ENCODE measurements at regions not wholly inside any gene's neighbourhood (a gene's known extent, or its start where the extent isn't known, plus 50 kb on each side); places are given as distances from the start of the nearest gene placed in this dataset.
A peak's percentile ranks its signal among the peaks of the same experiment; 100 is the strongest.
"Not testable (repeated sequence)": the region's sequence is repeated elsewhere in the genome, so short reads cannot be mapped to it uniquely, and the experiment has no call there.

- H3K27ac ChIP-seq (ENCODE audit: low read depth, low read length): no peak overlapping the region
- H3K9me3 ChIP-seq (ENCODE audit: control insufficient read depth, insufficient read depth, low read length): peaks cover 3% of the 10 kb centered on the region; the same call in 1 of the 2 replicates
- H3K9me2 ChIP-seq (replicated peaks; ENCODE audit: control insufficient read depth, low read length): no peaks in the 10 kb centered on the region
- H3K27me3 ChIP-seq (ENCODE audit: control insufficient read depth, low read length): no peaks in the 10 kb centered on the region
- H3K4me2 ChIP-seq (ENCODE audit: low read length): no peak overlapping the region
- H3K79me2 ChIP-seq (ENCODE audit: control insufficient read depth, low read length): no peaks in the 10 kb centered on the region
- H3K4me3 ChIP-seq (ENCODE audit: low read length): no peak overlapping the region
- TF ChIP-seq CTCF (IDR thresholded peaks at IDR 0.05; ENCODE audit: low read depth, low read length, poor library complexity, severe bottlenecking) (no peak), EZH2phosphoT487 (IDR thresholded peaks at IDR 0.05; ENCODE audit: borderline replicate concordance, low read length) (no peak)
- H3F3A ChIP-seq (ENCODE audit: control insufficient read depth, insufficient read depth): 0 out of 2 replicates have a peak, but pooled peaks cover 3% of the 10 kb centered on the region
- no peaks in the 10 kb centered on the region for H4K20me1 ChIP-seq (ENCODE audit: control insufficient read depth, insufficient read depth, low read depth, low read length)
- H3K4me1 ChIP-seq (ENCODE audit: control insufficient read depth, low read length): peaks cover 13% of the 10 kb centered on the region
- no peaks in the 10 kb centered on the region for H3K36me3 ChIP-seq (ENCODE audit: control insufficient read depth, low read length)
These were observed 113.6 kb upstream of the WSB1 start for GRCh38 chr17:27180322-27180721.

- not testable (repeated sequence) for H3K27me3 ChIP-seq (ENCODE audit: control insufficient read depth, low read length); H3K79me2 ChIP-seq (ENCODE audit: control insufficient read depth, low read length); H3K4me2 ChIP-seq (ENCODE audit: low read length); H3K9me3 ChIP-seq (ENCODE audit: control insufficient read depth, insufficient read depth, low read length); H3K9me2 ChIP-seq (replicated peaks; ENCODE audit: control insufficient read depth, low read length); H3F3A ChIP-seq (ENCODE audit: control insufficient read depth, insufficient read depth); H3K36me3 ChIP-seq (ENCODE audit: control insufficient read depth, low read length); H4K20me1 ChIP-seq (ENCODE audit: control insufficient read depth, insufficient read depth, low read depth, low read length); H3K4me3 ChIP-seq (ENCODE audit: low read length)
- Histone ChIP-seq H3K27ac (ENCODE audit: low read depth, low read length) (0 out of 2 replicates have a peak overlapping the region, but pooled peaks have one; percentile 32), H3K4me1 (ENCODE audit: control insufficient read depth, low read length) (peaks cover 13% of the 10 kb centered on the region)
These were observed 112.5 kb upstream of the WSB1 start for GRCh38 chr17:27181379-27181925.

- no peaks in the 10 kb centered on the region for H3K36me3 ChIP-seq (ENCODE audit: control insufficient read depth, low read length)
- no peak overlapping the region for H3K4me3 ChIP-seq (ENCODE audit: low read length)
- H3K79me2 ChIP-seq (ENCODE audit: control insufficient read depth, low read length): no peaks in the 10 kb centered on the region
- H3K4me1 ChIP-seq (ENCODE audit: control insufficient read depth, low read length): peaks cover 13% of the 10 kb centered on the region
- no peak overlapping the region for H3K4me2 ChIP-seq (ENCODE audit: low read length)
- H3F3A ChIP-seq (ENCODE audit: control insufficient read depth, insufficient read depth): 0 out of 2 replicates have a peak, but pooled peaks cover 3% of the 10 kb centered on the region
- no peaks in the 10 kb centered on the region for H3K9me2 ChIP-seq (replicated peaks; ENCODE audit: control insufficient read depth, low read length)
- H4K20me1 ChIP-seq (ENCODE audit: control insufficient read depth, insufficient read depth, low read depth, low read length): no peaks in the 10 kb centered on the region
- TF ChIP-seq CTCF (IDR thresholded peaks at IDR 0.05; ENCODE audit: low read depth, low read length, poor library complexity, severe bottlenecking): no peak
- no peak for TF ChIP-seq EZH2phosphoT487 (IDR thresholded peaks at IDR 0.05; ENCODE audit: borderline replicate concordance, low read length)
- no peak overlapping the region for H3K27ac ChIP-seq (ENCODE audit: low read depth, low read length)
- H3K9me3 ChIP-seq (ENCODE audit: control insufficient read depth, insufficient read depth, low read length): peaks cover 3% of the 10 kb centered on the region; the same call in 1 of the 2 replicates
- H3K27me3 ChIP-seq (ENCODE audit: control insufficient read depth, low read length): no peaks in the 10 kb centered on the region
These were observed 112.0 kb upstream of the WSB1 start for GRCh38 chr17:27181935-27182334.

- not testable (repeated sequence) for H3F3A ChIP-seq (ENCODE audit: control insufficient read depth, insufficient read depth); H3K27ac ChIP-seq (ENCODE audit: low read depth, low read length); H3K9me2 ChIP-seq (replicated peaks; ENCODE audit: control insufficient read depth, low read length); H4K20me1 ChIP-seq (ENCODE audit: control insufficient read depth, insufficient read depth, low read depth, low read length); H3K36me3 ChIP-seq (ENCODE audit: control insufficient read depth, low read length); H3K79me2 ChIP-seq (ENCODE audit: control insufficient read depth, low read length); H3K4me1 ChIP-seq (ENCODE audit: control insufficient read depth, low read length); H3K4me3 ChIP-seq (ENCODE audit: low read length); H3K27me3 ChIP-seq (ENCODE audit: control insufficient read depth, low read length); H3K9me3 ChIP-seq (ENCODE audit: control insufficient read depth, insufficient read depth, low read length); H3K4me2 ChIP-seq (ENCODE audit: low read length)
- peak; percentile 22 for TF ChIP-seq CTCF (IDR thresholded peaks at IDR 0.05; ENCODE audit: low read depth, low read length, poor library complexity, severe bottlenecking)
These were observed 96.4 kb upstream of the WSB1 start for GRCh38 chr17:27197505-27197904.
